Spleen (tissue), 11 donors: ENCODE measurements at regions not wholly inside any gene's neighbourhood (a gene's known extent, or its start where the extent isn't known, plus 50 kb on each side); places are given as distances from the start of the nearest gene placed in this dataset.

Experiments used
- DNase-seq: peaks from one replicate; pipeline ENCODE4 v3.0.0-alpha.2; 2020
- H3K27ac ChIP-seq, 8 donors: fragments of 200-600 bp; sonication (generic) in 7 of 8; 1 replicate in 4 of 8; 2 replicates in 4 of 8; pipeline versions ENCODE4 v1.5.0 to v1.8.0; 2016 to 2021; ENCODE audit warnings: inconsistent platforms in 4 of 8, mild to moderate bottlenecking in 4 of 8, moderate library complexity in 1 of 8
- H3K27me3 ChIP-seq, 7 donors: fragments of 200-600 bp; sonication (generic) in 6 of 7; replicated peaks in 1 of 7; 1 replicate in 4 of 7; 2 replicates in 3 of 7; pipeline versions ENCODE4 v1.5.0 to v1.8.0; 2016 to 2021; ENCODE audit warnings: inconsistent platforms in 3 of 7, mild to moderate bottlenecking in 1 of 7
- H3K36me3 ChIP-seq, 6 donors: fragments of 200-600 bp; sonication (generic) in 5 of 6; 1 replicate in 4 of 6; 2 replicates in 2 of 6; pipeline versions ENCODE4 v1.5.0 to v1.8.0; 2016 to 2021; ENCODE audit warnings: inconsistent platforms in 2 of 6
- H3K4me1 ChIP-seq, 6 donors: fragments of 200-600 bp; sonication (generic) in 5 of 6; 1 replicate in 3 of 6; 2 replicates in 3 of 6; pipeline versions ENCODE4 v1.5.0 to v1.8.0; 2016 to 2021; ENCODE audit warnings: inconsistent platforms in 3 of 6
- H3K4me3 ChIP-seq, 8 donors: fragments of 200-600 bp; sonication (generic) in 7 of 8; 1 replicate in 4 of 8; 2 replicates in 4 of 8; pipeline versions ENCODE4 v1.5.0 to v1.8.0; 2016 to 2021; ENCODE audit warnings: inconsistent platforms in 4 of 8, mild to moderate bottlenecking in 4 of 8, moderate library complexity in 2 of 8
- H3K9me3 ChIP-seq, 8 donors: fragments of 200-600 bp; sonication (generic) in 7 of 8; 1 replicate in 4 of 8; 2 replicates in 4 of 8; pipeline versions ENCODE4 v1.5.0 to v1.8.0; 2016 to 2021; ENCODE audit warnings: inconsistent platforms in 4 of 8
- POLR2A ChIP-seq, 3 donors: fragments of 450-650 bp; IDR thresholded peaks; one replicate each; pipeline ENCODE4 v1.5.1; 2017; ENCODE audit warnings: antibody characterized with exemption in 3 of 3, mild to moderate bottlenecking in 1 of 3
- POLR2AphosphoS5 ChIP-seq, 3 donors: sonication (generic); formaldehyde crosslinking; IDR thresholded peaks; one replicate each; pipeline ENCODE4 v1.5.1; 2017; ENCODE audit warnings: antibody characterized with exemption in 3 of 3
- WGBS, 5 donors: extraction: QIAGEN DNeasy Blood & Tissue Kit in 3 of 5; methylation state at CpG; one replicate each; pipeline versions ENCODE4 v1.1.5 to v1.1.7; 2013 to 2018; 5-methylcytosine and 5-hydroxymethylcytosine counted together
- intact Hi-C: fragments of 100-400 bp; cut with DNase I; formaldehyde crosslinking; loops from one replicate; pipeline ENCODE4 v1.15.0; 2023; ENCODE audit warnings: low total_unique reads
- TF ChIP-seq, protein P1 (sequence below), 11 experiments: fragments of 200-600 bp in 7 of 11; fragments of 450-650 bp in 4 of 11; sonication (generic) in 4 of 11; IDR thresholded peaks in 8 of 11; conservative IDR thresholded peaks in 3 of 11; 1 replicate in 7 of 11; 2 replicates in 4 of 11; pipeline versions ENCODE4 v1.4.0 to v1.8.0; 2016 to 2021; ENCODE audit warnings: antibody characterized with exemption in 11 of 11, inconsistent platforms in 4 of 11, mild to moderate bottlenecking in 1 of 11
- donor health status: healthy with polysubstance abuse.
- donor health status: DM: no; HTN: no; CAD: no; lungs with moderate emphysema.
- donor health status: DM: no; HTN: no; CAD: no.
- donor health status: Bipolar disorder and iron deficiency.
- donor health status: healthy.
- donor health status: DM: no; HTN: no; CAD: no.
- donor health status: DM: yes; HTN: yes; CAD: no.

DNA sequence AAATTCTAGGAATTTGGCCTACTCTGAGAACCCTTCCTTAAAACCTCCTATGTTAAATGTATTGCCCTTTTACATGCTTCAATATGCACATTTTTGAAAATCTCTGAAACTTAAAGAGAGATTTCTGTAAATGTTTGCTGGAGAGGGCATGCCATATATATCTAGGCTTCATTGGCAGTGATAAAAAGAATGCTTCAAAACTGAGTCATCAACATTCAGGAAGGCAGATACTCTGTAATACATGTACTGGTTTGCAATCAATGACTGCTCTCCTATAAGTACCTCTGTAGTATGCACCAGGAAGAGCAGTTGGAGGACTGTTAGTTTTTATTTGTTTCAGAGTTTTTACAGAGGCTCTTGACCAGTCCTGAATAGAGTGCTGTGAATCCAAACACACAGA is 739.9 kb downstream of the SLC16A7 start:
- DNase-seq = no peak

DNA sequence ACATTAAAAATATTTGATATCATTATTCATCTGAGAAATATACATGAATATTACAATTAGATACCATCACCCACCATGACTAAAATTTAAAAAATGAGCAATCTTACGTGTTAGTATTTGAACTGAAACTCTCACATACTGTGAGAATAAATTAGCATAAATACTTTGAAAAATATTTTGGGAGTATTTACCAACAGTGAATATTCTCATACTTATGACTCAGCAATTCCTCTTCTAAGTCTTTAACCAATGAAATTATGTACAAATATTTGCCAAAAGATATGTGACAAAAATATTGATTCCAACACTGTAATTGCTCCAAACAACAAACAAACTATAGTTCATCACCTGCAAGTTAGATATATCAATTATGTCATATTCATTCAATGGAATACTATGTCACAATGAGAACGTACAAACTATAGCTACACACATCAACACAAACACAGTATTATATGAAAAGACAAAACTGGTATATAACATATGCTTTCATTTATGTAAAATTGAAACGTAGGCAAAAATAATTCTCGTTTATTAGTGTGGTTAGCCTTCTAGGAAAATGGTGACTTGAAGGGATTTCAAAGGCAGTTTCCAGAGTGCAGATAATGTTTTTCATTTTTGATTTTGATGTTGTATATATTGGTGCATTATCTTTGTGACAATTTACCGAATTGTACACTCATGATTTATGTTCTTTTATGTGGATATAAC is 742.2 kb downstream of the SLC16A7 start:
- intact Hi-C loops = no loop called here
- H3K4me1 ChIP-seq = no peaks in the 10 kb centered on the region
- no peaks in the 10 kb centered on the region for H3K36me3 ChIP-seq
- H3K4me3 ChIP-seq = no peak overlapping the region
- H3K9me3 ChIP-seq = peaks cover 0 to 4% (median 0%) of the 10 kb centered on the region in 8 donors
- DNase-seq = no peak
- no peak for TF ChIP-seq POLR2AphosphoS5 (IDR thresholded peaks at IDR 0.05)
- no peak for TF ChIP-seq POLR2A (IDR thresholded peaks at IDR 0.05)
- TF ChIP-seq, protein P1, sequence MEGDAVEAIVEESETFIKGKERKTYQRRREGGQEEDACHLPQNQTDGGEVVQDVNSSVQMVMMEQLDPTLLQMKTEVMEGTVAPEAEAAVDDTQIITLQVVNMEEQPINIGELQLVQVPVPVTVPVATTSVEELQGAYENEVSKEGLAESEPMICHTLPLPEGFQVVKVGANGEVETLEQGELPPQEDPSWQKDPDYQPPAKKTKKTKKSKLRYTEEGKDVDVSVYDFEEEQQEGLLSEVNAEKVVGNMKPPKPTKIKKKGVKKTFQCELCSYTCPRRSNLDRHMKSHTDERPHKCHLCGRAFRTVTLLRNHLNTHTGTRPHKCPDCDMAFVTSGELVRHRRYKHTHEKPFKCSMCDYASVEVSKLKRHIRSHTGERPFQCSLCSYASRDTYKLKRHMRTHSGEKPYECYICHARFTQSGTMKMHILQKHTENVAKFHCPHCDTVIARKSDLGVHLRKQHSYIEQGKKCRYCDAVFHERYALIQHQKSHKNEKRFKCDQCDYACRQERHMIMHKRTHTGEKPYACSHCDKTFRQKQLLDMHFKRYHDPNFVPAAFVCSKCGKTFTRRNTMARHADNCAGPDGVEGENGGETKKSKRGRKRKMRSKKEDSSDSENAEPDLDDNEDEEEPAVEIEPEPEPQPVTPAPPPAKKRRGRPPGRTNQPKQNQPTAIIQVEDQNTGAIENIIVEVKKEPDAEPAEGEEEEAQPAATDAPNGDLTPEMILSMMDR (IDR thresholded peaks at IDR 0.05 in 8 of 11, conservative IDR thresholded peaks at IDR 0.05 in 3 of 11) = no peak
- no peaks in the 10 kb centered on the region for H3K27me3 ChIP-seq
- 77 to 86% (median 81%) methylated on average over 5 of the region's 5 CpGs for WGBS, 5 donors
- H3K27ac ChIP-seq = no peak overlapping the region

More for the DNA sequence above, 739.9 kb downstream of the SLC16A7 start:
- no peak for TF ChIP-seq POLR2AphosphoS5 (IDR thresholded peaks at IDR 0.05)
- TF ChIP-seq, protein P1 (IDR thresholded peaks at IDR 0.05 in 8 of 11, conservative IDR thresholded peaks at IDR 0.05 in 3 of 11) = no peak
- no peak for TF ChIP-seq POLR2A (IDR thresholded peaks at IDR 0.05)
- peaks cover 0 to 4% (median 0%) of the 10 kb centered on the region in 8 donors for H3K9me3 ChIP-seq
- H3K4me3 ChIP-seq = no peak overlapping the region
- intact Hi-C loops = no loop called here
- H3K27me3 ChIP-seq = no peaks in the 10 kb centered on the region
- no peaks in the 10 kb centered on the region for H3K4me1 ChIP-seq
- H3K36me3 ChIP-seq = no peaks in the 10 kb centered on the region
- no peak overlapping the region for H3K27ac ChIP-seq

DNA sequence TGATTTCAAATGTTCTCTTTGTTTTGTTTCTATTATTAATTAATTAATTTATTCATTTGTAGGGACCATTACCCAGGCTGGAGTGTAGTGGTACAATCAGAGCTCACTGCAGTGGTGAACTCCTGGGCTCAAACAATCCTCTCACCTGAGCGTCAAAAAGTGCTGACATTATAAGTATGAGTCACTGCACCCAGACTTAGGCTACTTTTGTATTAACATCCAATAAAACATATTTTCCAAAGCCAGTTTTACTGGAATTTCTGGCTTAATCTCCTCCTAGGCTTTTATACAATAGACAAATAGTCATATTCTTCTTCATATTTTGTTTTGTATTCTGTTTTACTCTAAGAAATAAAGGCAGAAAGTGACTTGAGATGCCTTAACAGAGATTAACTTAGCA is 749.6 kb downstream of the SLC16A7 start:
- Histone ChIP-seq H3K27ac (no peak overlapping the region), H3K4me3 (no peak overlapping the region), H3K27me3 (no peaks in the 10 kb centered on the region), H3K4me1 (no peaks in the 10 kb centered on the region), H3K36me3 (no peaks in the 10 kb centered on the region), H3K9me3 (peaks cover 0 to 5% (median 0%) of the 10 kb centered on the region in 8 donors)
- intact Hi-C loops = no loop called here
- 85 to 97% (median 86%) methylated on average over 1 of the region's 1 CpG for WGBS, 5 donors
- no peak for DNase-seq
- no peak for TF ChIP-seq POLR2A (IDR thresholded peaks at IDR 0.05)
- TF ChIP-seq, protein P1 (IDR thresholded peaks at IDR 0.05 in 8 of 11, conservative IDR thresholded peaks at IDR 0.05 in 3 of 11) = no peak
- TF ChIP-seq POLR2AphosphoS5 (IDR thresholded peaks at IDR 0.05) = no peak

DNA sequence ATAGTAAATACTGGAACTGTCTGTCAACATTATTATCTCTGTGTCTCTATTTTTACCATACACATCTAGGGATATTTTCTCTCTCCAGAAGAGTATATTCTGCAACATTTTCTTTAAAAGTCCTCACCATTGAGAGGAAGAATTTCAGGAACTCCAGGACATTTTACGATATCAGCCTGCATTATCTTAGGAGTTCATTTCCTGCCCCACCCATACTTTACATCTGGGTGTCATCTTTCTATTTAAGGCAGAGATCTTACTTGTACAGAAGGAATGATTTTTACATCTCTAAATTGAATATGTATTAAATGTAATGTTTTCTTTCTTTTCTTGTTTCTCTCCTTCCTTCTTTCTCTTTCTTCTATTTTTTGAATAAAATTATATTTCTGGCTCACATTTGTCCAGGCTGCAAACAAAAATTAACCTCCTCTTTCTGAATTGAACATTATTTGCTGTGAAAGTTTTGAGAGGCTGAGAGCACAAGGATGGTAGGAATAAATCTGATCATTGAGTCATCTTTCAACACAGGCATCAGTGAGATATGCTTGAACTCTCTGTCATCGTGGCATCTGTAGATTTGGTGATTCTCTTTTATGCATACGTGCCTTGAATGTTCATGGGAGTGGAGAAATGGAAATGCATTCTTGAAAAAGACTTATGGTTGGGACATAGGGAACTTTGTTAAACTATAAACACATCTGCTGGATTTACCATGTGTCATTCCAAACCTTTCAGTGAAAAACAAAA is 753.6 kb downstream of the SLC16A7 start:
- intact Hi-C loops = no loop called here
- H3K27me3 ChIP-seq = no peaks in the 10 kb centered on the region
- WGBS, 5 donors = 54 to 81% (median 61%) methylated on average over 3 of the region's 3 CpGs

More for the DNA sequence above, 753.6 kb downstream of the SLC16A7 start:
- Histone ChIP-seq H3K4me3 (no peak overlapping the region), H3K4me1 (no peaks in the 10 kb centered on the region), H3K27ac (no peak overlapping the region), H3K36me3 (no peaks in the 10 kb centered on the region), H3K9me3 (peaks cover 0 to 13% (median 0%) of the 10 kb centered on the region in 8 donors)
- TF ChIP-seq POLR2A (IDR thresholded peaks at IDR 0.05) = no peak
- TF ChIP-seq POLR2AphosphoS5 (IDR thresholded peaks at IDR 0.05) = no peak
- TF ChIP-seq, protein P1 (IDR thresholded peaks at IDR 0.05 in 8 of 11, conservative IDR thresholded peaks at IDR 0.05 in 3 of 11) = no peak
- DNase-seq = no peak
